Gastrocnemius medialis (tissue), 4 donors: ENCODE measurements at regions not wholly inside any gene's neighbourhood (a gene's known extent, or its start where the extent isn't known, plus 50 kb on each side); places are given as distances from the start of the nearest gene placed in this dataset.

Source experiments
- CTCF ChIP-seq, 5 experiments: fragments of 450-650 bp in 3 of 5; fragments of 200-600 bp in 2 of 5; sonication (generic) in 2 of 5; IDR thresholded peaks in 4 of 5; conservative IDR thresholded peaks in 1 of 5; 1 replicate in 4 of 5; 2 replicates in 1 of 5; pipeline ENCODE4 v1.5.1; 2016 to 2019; ENCODE audit warnings: antibody characterized with exemption in 5 of 5, mild to moderate bottlenecking in 3 of 5, moderate library complexity in 3 of 5
- POLR2A ChIP-seq, 2 donors: fragments of 450-650 bp; IDR thresholded peaks; one replicate each; pipeline ENCODE4 v1.6.1; 2017; ENCODE audit warnings: antibody characterized with exemption in 2 of 2, mild to moderate bottlenecking in 2 of 2, moderate library complexity in 2 of 2

- TF ChIP-seq POLR2A (IDR thresholded peaks at IDR 0.05), result no peak
- TF ChIP-seq CTCF (IDR thresholded peaks at IDR 0.05 in 4 of 5, conservative IDR thresholded peaks at IDR 0.05 in 1 of 5), result no peak
Measured at GRCh38 chr4:147303174-147303872, 177.6 kb upstream of the EDNRA start.
